K562 (cell line): ENCODE measurements at regions not wholly inside any gene's neighbourhood (a gene's known extent, or its start where the extent isn't known, plus 50 kb on each side); places are given as distances from the start of the nearest gene placed in this dataset.

ENCODE experiments used
- ATAC-seq: fragments of 200-7000 bp; cut with Tn5 transposase; 3 replicates; pipeline ENCODE4 v1.9.1; 2020; ENCODE audit warnings: moderate library complexity
- BruUV-seq: library from RNA; stranded (reverse); fragments of 400-500 nt; replicated peaks from 2 replicates; lab custom pipeline; 2021; lab: Mats Ljungman, UMichigan
- CTCF ChIA-PET: fragments of 300-600 bp; formaldehyde crosslinking; extraction: SDS; loops from one replicate; lab custom pipeline; 2021; ENCODE audit warnings: low intra/inter-chr PET ratio; lab: Yijun Ruan, JAX
- POLR2A ChIA-PET: fragments of 300-600, 350-650 bp; sonication (Branson Sonifier 250); formaldehyde crosslinking; extraction: SDS; loops from one replicate; lab custom pipeline; 2021; ENCODE audit warnings: antibody characterized with exemption, inconsistent platforms; lab: Yijun Ruan, JAX
- DNase-seq, 4 experiments: peaks; one replicate each; pipeline versions ENCODE4 v3.0.0 to v3.0.0-alpha.2; 2011 to 2018; ENCODE audit warnings: low spot score in 3 of 4, mixed read lengths in 3 of 4; ENCODE audit errors: extremely low read depth in 1 of 4
- FAIRE-seq: peaks from 2 replicates; lab custom pipeline; 2011; peaks lifted over from hg19 to GRCh38; lab: Jason Lieb, UNC
- H2AFZ ChIP-seq: 2 replicates; pipeline ENCODE4 v1.6.0; 2011; ENCODE audit warnings: low read depth, low read length, control low read depth, inconsistent platforms
- H3K27ac ChIP-seq: fragments of 200-600 bp; 3 replicates; pipeline ENCODE4 v1.8.0; 2011; ENCODE audit warnings: low read depth, mild to moderate bottlenecking, control low read depth, inconsistent platforms, low read length, moderate library complexity, mixed read lengths; ENCODE audit errors: extremely low read depth
- H3K27me3 ChIP-seq, 2 experiments: fragments of 300-600 bp in 1 of 2; 2 replicates in 1 of 2; 3 replicates in 1 of 2; pipeline versions ENCODE4 v1.6.0 to v1.8.0; 2011; ENCODE audit warnings: inconsistent platforms in 2 of 2, low read length in 2 of 2, mild to moderate bottlenecking in 1 of 2, mixed read lengths in 1 of 2, moderate library complexity in 1 of 2; ENCODE audit not compliant: control insufficient read depth in 2 of 2, insufficient read depth in 2 of 2
- H3K36me3 ChIP-seq: fragments of 300-600 bp; 3 replicates; pipeline ENCODE4 v1.8.0; 2011; ENCODE audit warnings: mild to moderate bottlenecking, low read length, inconsistent platforms; ENCODE audit not compliant: control insufficient read depth, insufficient read depth
- H3K4me1 ChIP-seq, 2 experiments: fragments of 200-600 bp in 1 of 2; replicated peaks in 1 of 2; 2 replicates in 1 of 2; 3 replicates in 1 of 2; pipeline versions ENCODE4 v1.5.1 to v1.8.0; 2011; ENCODE audit warnings: inconsistent platforms in 2 of 2, low read length in 2 of 2, mild to moderate bottlenecking in 1 of 2, mixed read lengths in 1 of 2, moderate library complexity in 1 of 2; ENCODE audit not compliant: control insufficient read depth in 2 of 2, insufficient read depth in 2 of 2
- H3K4me2 ChIP-seq: 2 replicates; pipeline ENCODE4 v1.6.1; 2011; ENCODE audit warnings: low read length, control low read depth, inconsistent platforms, mixed read lengths; ENCODE audit not compliant: insufficient read depth
- H3K4me3 ChIP-seq: fragments of 200-600 bp; sonication (generic), shearing (Covaris generic); 2 replicates; pipeline ENCODE4 v1.5.1; 2016; ENCODE audit warnings: control low read depth, inconsistent platforms
- H3K79me2 ChIP-seq: fragments of 200-600 bp; 3 replicates; pipeline ENCODE4 v1.8.0; 2011; ENCODE audit warnings: low read length, inconsistent platforms; ENCODE audit not compliant: control insufficient read depth, insufficient read depth
- H3K9ac ChIP-seq, 2 experiments: 2 replicates each; pipeline versions ENCODE4 v1.6.0 to v1.6.1; 2011; ENCODE audit warnings: low read depth in 2 of 2, low read length in 2 of 2, control low read depth in 1 of 2, inconsistent platforms in 1 of 2, mild to moderate bottlenecking in 1 of 2, mixed read lengths in 1 of 2; ENCODE audit not compliant: insufficient read depth in 1 of 2
- H3K9me1 ChIP-seq: one replicate; pipeline ENCODE4 v1.6.0; 2011; ENCODE audit warnings: inconsistent platforms, mild to moderate bottlenecking, low read length, moderate library complexity; ENCODE audit not compliant: control insufficient read depth, insufficient read depth
- H3K9me3 ChIP-seq: replicated peaks from 2 replicates; pipeline ENCODE4 v1.5.1; 2011; ENCODE audit warnings: low read depth, low read length, inconsistent platforms; ENCODE audit not compliant: control insufficient read depth, insufficient read depth
- H4K20me1 ChIP-seq: replicated peaks from 2 replicates; pipeline ENCODE4 v1.6.1; 2011; ENCODE audit warnings: low read length, inconsistent platforms, mixed read lengths; ENCODE audit not compliant: control insufficient read depth, insufficient read depth
- ERF ChIP-seq: fragments of 450-650 bp; formaldehyde crosslinking; IDR thresholded peaks from 2 replicates; pipeline ENCODE4 v1.4.0; 2020; ENCODE audit warnings: mild to moderate bottlenecking, mixed read lengths
- FOXK2 ChIP-seq, 2 experiments: fragments of 450-650 bp; IDR thresholded peaks in 1 of 2; conservative IDR thresholded peaks in 1 of 2; 2 replicates each; pipeline ENCODE4 v1.6.1; 2016; ENCODE audit warnings: low read depth in 2 of 2, mild to moderate bottlenecking in 1 of 2
- HNRNPLL ChIP-seq: fragments of 200-400 bp; formaldehyde crosslinking; IDR thresholded peaks from 2 replicates; pipeline ENCODE4 v1.6.1; 2017; ENCODE audit warnings: low read length, low read depth, mild to moderate bottlenecking; ENCODE audit not compliant: poor library complexity, severe bottlenecking
- ILF3 ChIP-seq: fragments of 450-650 bp; IDR thresholded peaks from 2 replicates; pipeline ENCODE4 v1.6.1; 2018; ENCODE audit warnings: antibody characterized with exemption, mild to moderate bottlenecking, moderate library complexity, borderline replicate concordance
- MTA1 ChIP-seq: fragments of 450-650 bp; IDR thresholded peaks from 2 replicates; pipeline ENCODE4 v1.6.1; 2017; ENCODE audit warnings: borderline replicate concordance
- SLC30A9 ChIP-seq: fragments of 250-450 bp; sonication (Bioruptor Pico); IDR thresholded peaks from 2 replicates; pipeline ENCODE4 v1.8.0; 2022; ENCODE audit warnings: mild to moderate bottlenecking, moderate library complexity
- SMARCA4 ChIP-seq: fragments of 450-650 bp; IDR thresholded peaks from 2 replicates; pipeline ENCODE4 v1.6.1; 2016
- ZBTB17 ChIP-seq: fragments of 450-650 bp; formaldehyde crosslinking; IDR thresholded peaks from 2 replicates; pipeline ENCODE4 v1.4.0; 2020; ENCODE audit warnings: mild to moderate bottlenecking
- ZKSCAN8 ChIP-seq: fragments of 200-800 bp; sonication (Bioruptor generic); IDR thresholded peaks from 2 replicates; pipeline ENCODE4 v1.6.1; 2016; ENCODE audit warnings: missing genetic modification characterization, missing compliant biosample characterization
- WGBS: fragments of 100-300 bp; shearing (Covaris generic); methylation state at CpG from one replicate; pipeline ENCODE4 v1.1.6; 2016; ENCODE audit warnings: low coverage, mixed read lengths; ENCODE audit not compliant: insufficient coverage; ENCODE audit errors: missing lambda C conversion rate; 5-methylcytosine and 5-hydroxymethylcytosine counted together
- in situ Hi-C: fragments of 300-500 bp; cut with MboI; formaldehyde crosslinking; loops from 4 replicates; pipeline ENCODE4 v1.15.0; 2018; ENCODE audit warnings: inconsistent platforms, mixed read lengths
- intact Hi-C: fragments of 100-400 bp; cut with micrococcal nuclease; formaldehyde crosslinking; loops from 2 replicates; pipeline ENCODE4 v1.14.2; 2022
- TF ChIP-seq, protein P1 (sequence below): fragments of 450-650 bp; IDR thresholded peaks from 2 replicates; pipeline ENCODE4 v1.6.1; 2016; ENCODE audit warnings: mild to moderate bottlenecking
- TF ChIP-seq, protein P2 (sequence below): fragments of 450-650 bp; IDR thresholded peaks from 2 replicates; pipeline ENCODE4 v1.6.1; 2017; ENCODE audit warnings: mild to moderate bottlenecking, moderate library complexity
- TF ChIP-seq, protein P3 (sequence below): fragments of 450-650 bp; IDR thresholded peaks from 2 replicates; pipeline ENCODE4 v1.7.1; 2018; ENCODE audit warnings: mild to moderate bottlenecking, low read depth; ENCODE audit not compliant: partially characterized antibody
- TF ChIP-seq, protein P4 (sequence below): fragments of 450-650 bp; IDR thresholded peaks from 2 replicates; pipeline ENCODE4 v1.6.1; 2016; ENCODE audit warnings: borderline replicate concordance

DNA sequence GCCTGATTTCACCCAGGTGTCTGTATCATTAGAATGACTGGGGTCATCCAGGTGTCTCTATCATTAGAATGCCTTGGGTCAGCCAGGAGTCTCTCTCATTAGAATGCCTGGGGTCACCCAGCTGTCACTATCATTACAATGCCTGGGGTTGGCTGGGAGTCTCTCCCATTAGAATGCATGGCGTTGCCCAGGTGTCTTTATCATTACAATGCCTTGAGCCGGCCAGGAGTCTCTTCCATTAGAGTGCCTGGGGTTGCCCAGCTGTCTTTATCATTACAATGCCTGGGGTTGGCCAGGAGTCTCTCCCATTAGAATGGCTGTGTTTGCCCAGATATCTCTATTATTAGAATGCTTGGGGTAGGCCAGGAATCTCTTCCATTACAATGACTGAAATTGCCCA lies 61.6 kb downstream of the RNF187 start (continued):
- TF ChIP-seq, protein P1, sequence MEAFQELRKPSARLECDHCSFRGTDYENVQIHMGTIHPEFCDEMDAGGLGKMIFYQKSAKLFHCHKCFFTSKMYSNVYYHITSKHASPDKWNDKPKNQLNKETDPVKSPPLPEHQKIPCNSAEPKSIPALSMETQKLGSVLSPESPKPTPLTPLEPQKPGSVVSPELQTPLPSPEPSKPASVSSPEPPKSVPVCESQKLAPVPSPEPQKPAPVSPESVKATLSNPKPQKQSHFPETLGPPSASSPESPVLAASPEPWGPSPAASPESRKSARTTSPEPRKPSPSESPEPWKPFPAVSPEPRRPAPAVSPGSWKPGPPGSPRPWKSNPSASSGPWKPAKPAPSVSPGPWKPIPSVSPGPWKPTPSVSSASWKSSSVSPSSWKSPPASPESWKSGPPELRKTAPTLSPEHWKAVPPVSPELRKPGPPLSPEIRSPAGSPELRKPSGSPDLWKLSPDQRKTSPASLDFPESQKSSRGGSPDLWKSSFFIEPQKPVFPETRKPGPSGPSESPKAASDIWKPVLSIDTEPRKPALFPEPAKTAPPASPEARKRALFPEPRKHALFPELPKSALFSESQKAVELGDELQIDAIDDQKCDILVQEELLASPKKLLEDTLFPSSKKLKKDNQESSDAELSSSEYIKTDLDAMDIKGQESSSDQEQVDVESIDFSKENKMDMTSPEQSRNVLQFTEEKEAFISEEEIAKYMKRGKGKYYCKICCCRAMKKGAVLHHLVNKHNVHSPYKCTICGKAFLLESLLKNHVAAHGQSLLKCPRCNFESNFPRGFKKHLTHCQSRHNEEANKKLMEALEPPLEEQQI, result no peak
- TF ChIP-seq, protein P2, sequence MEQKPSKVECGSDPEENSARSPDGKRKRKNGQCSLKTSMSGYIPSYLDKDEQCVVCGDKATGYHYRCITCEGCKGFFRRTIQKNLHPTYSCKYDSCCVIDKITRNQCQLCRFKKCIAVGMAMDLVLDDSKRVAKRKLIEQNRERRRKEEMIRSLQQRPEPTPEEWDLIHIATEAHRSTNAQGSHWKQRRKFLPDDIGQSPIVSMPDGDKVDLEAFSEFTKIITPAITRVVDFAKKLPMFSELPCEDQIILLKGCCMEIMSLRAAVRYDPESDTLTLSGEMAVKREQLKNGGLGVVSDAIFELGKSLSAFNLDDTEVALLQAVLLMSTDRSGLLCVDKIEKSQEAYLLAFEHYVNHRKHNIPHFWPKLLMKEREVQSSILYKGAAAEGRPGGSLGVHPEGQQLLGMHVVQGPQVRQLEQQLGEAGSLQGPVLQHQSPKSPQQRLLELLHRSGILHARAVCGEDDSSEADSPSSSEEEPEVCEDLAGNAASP, result no peak

DNA sequence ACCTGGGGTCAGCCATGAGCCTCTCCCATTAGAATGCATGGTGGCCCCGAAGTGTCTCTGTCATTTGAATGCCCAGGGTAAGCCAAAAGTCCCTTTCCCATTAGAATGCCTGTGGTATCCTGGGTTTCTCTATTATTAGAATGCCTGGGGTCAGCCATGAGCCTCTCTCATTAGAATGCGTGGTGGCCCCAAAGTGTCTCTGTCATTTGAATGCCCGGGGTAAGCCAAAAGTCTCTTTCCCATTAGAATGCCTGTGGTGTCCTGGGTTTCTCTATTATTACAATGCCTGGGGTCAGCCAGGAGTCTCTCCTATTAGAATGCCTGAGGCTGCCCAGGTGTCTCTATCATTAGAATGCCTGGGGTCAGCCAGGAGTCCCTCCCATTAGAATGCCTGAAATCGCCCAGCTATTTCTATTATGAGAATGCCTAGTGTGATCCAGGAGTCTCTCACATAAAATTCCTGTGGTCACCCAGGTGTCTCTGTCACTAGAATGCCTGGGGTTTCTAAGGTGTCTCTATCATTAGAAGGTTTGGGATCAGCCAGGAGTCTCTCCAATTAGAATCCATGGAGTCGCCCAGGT lies 65.5 kb downstream of the RNF187 start:
- Histone ChIP-seq H3K36me3 (no peaks in the 10 kb centered on the region), H3K4me3 (no peak overlapping the region), H3K27ac (no peak overlapping the region), H3K4me1 (peaks cover 0 to 23% of the 10 kb centered on the region in 2 experiments; a peak in 2 of 5 replicates), H3K27me3 (no peaks in the 10 kb centered on the region), H4K20me1 (no peaks in the 10 kb centered on the region), H3K4me2 (no peak overlapping the region), H3K9me3 (no peaks in the 10 kb centered on the region), H3K9me1 (no peaks in the 10 kb centered on the region), H3K9ac (no peak overlapping the region), H3K79me2 (no peaks in the 10 kb centered on the region), H2AFZ (no peak overlapping the region)
- intact Hi-C loops (no loop called here), in situ Hi-C loops (no loop called here)
- no peak for FAIRE-seq
- ChIA-PET CTCF (interaction anchor here (0.7 kb wide), 1 partner anchor 719 kb away, joined by 4 read pairs; no protein-coding TSS in a partner anchor), POLR2A (no interaction called here)
- no TSS peak for BruUV-seq
- no peak for ATAC-seq
- WGBS, result 3% methylated on average over 5 of the region's 5 CpGs
- DNase-seq, result no peak
- no peak for TF ChIP-seq FOXK2 (conservative IDR thresholded peaks at IDR 0.05 in 1 of 2, IDR thresholded peaks at IDR 0.05 in 1 of 2; ENCODE audit: low read depth in 2 of 2)
- TF ChIP-seq HNRNPLL, result no peak
- no peak for TF ChIP-seq ILF3
- TF ChIP-seq, protein P3, sequence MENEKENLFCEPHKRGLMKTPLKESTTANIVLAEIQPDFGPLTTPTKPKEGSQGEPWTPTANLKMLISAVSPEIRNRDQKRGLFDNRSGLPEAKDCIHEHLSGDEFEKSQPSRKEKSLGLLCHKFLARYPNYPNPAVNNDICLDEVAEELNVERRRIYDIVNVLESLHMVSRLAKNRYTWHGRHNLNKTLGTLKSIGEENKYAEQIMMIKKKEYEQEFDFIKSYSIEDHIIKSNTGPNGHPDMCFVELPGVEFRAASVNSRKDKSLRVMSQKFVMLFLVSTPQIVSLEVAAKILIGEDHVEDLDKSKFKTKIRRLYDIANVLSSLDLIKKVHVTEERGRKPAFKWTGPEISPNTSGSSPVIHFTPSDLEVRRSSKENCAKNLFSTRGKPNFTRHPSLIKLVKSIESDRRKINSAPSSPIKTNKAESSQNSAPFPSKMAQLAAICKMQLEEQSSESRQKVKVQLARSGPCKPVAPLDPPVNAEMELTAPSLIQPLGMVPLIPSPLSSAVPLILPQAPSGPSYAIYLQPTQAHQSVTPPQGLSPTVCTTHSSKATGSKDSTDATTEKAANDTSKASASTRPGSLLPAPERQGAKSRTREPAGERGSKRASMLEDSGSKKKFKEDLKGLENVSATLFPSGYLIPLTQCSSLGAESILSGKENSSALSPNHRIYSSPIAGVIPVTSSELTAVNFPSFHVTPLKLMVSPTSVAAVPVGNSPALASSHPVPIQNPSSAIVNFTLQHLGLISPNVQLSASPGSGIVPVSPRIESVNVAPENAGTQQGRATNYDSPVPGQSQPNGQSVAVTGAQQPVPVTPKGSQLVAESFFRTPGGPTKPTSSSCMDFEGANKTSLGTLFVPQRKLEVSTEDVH, result no peak
- TF ChIP-seq ERF (CRISPR knock-in tag), result no peak
- no peak for TF ChIP-seq ZKSCAN8 (CRISPR knock-in tag)
- TF ChIP-seq, protein P4, sequence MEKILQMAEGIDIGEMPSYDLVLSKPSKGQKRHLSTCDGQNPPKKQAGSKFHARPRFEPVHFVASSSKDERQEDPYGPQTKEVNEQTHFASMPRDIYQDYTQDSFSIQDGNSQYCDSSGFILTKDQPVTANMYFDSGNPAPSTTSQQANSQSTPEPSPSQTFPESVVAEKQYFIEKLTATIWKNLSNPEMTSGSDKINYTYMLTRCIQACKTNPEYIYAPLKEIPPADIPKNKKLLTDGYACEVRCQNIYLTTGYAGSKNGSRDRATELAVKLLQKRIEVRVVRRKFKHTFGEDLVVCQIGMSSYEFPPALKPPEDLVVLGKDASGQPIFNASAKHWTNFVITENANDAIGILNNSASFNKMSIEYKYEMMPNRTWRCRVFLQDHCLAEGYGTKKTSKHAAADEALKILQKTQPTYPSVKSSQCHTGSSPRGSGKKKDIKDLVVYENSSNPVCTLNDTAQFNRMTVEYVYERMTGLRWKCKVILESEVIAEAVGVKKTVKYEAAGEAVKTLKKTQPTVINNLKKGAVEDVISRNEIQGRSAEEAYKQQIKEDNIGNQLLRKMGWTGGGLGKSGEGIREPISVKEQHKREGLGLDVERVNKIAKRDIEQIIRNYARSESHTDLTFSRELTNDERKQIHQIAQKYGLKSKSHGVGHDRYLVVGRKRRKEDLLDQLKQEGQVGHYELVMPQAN, result no peak
- no peak for TF ChIP-seq SLC30A9
- no peak for TF ChIP-seq MTA1
- TF ChIP-seq ZBTB17 (CRISPR knock-in tag), result no peak
- no peak for TF ChIP-seq SMARCA4
